ENCODE measurements at regions not wholly inside any gene's neighbourhood (a gene's known extent, or its start where the extent isn't known, plus 50 kb on each side); places are given as distances from the start of the nearest gene placed in this dataset.
A peak's percentile ranks its signal among the peaks of the same experiment; 100 is the strongest.

GRCh38 chr14:86521031-86521730 is 991.2 kb downstream of the FLRT2 start:
- Histone ChIP-seq H3K9ac (no peak overlapping the region), H3K36me3 (no peaks in the 10 kb centered on the region)
- TF ChIP-seq Cebpa-rat (IDR thresholded peaks at IDR 0.05) = no peak

DNA sequence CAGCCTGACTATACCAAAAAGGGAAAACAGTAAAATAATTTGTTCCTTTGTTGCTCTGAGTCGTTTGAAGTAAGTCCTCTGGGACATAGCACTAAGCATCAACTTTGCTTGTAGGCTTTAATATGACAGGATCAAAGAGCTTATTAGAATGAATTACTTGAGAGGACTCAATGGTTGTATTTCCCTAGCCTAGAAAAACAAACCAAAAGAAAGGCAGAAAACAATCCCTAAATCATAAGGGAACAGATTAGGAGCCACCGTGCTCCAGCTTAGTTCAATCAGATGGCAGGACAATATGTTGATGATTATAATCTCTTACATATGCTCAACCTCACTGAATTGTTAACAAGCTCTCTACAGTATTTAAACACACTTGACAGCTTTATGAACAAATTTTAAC is 988.4 kb downstream of the FLRT2 start:
- H3K4me1 ChIP-seq = peaks cover 0 to 10% (median 5%) of the 10 kb centered on the region in 10 experiments; a peak in 8 of 20 replicates
- H3K36me3 ChIP-seq = no peaks in the 10 kb centered on the region
- H3K9me3 ChIP-seq (replicated peaks in 1 of 11) = no peaks in the 10 kb centered on the region
- no peaks in the 10 kb centered on the region for H4K20me1 ChIP-seq
- 0 out of 22 replicates have a peak overlapping the region, but pooled peaks of 1 of the 11 experiments have one; percentile 3 for H3K4me2 ChIP-seq
- H3K27ac ChIP-seq = no peak overlapping the region
- no peak overlapping the region for H3K4me3 ChIP-seq
- no peaks in the 10 kb centered on the region for H3K27me3 ChIP-seq
- no peak overlapping the region for H3K9ac ChIP-seq
- no peak for TF ChIP-seq Cebpa-rat (IDR thresholded peaks at IDR 0.05)

More at GRCh38 chr14:86521031-86521730, 991.2 kb downstream of the FLRT2 start:
- no peak overlapping the region for H3K27ac ChIP-seq
- H3K4me1 ChIP-seq = peaks cover 0 to 6% (median 0%) of the 10 kb centered on the region in 10 experiments; a peak in 3 of 20 replicates
- H3K4me3 ChIP-seq = no peak overlapping the region
- H3K27me3 ChIP-seq = no peaks in the 10 kb centered on the region
- H4K20me1 ChIP-seq = no peaks in the 10 kb centered on the region
- no peaks in the 10 kb centered on the region for H3K9me3 ChIP-seq (replicated peaks in 1 of 11)
- no peak overlapping the region for H3K4me2 ChIP-seq

GRCh38 chr14:86515195-86515594 is 985.3 kb downstream of the FLRT2 start:
- no peak for TF ChIP-seq Cebpa-rat (IDR thresholded peaks at IDR 0.05)
- Histone ChIP-seq H3K4me2 (no peak overlapping the region), H4K20me1 (no peaks in the 10 kb centered on the region), H3K36me3 (no peaks in the 10 kb centered on the region), H3K4me1 (peaks cover 0 to 16% (median 8%) of the 10 kb centered on the region in 10 experiments; a peak in 10 of 20 replicates), H3K27me3 (no peaks in the 10 kb centered on the region), H3K27ac (no peak overlapping the region), H3K4me3 (no peak overlapping the region), H3K9ac (no peak overlapping the region), H3K9me3 (replicated peaks in 1 of 11) (no peaks in the 10 kb centered on the region)

- TF ChIP-seq Cebpa-rat (IDR thresholded peaks at IDR 0.05) = no peak
- Histone ChIP-seq H3K36me3 (no peaks in the 10 kb centered on the region), H3K9ac (no peak overlapping the region), H3K4me3 (no peak overlapping the region), H3K4me1 (peaks cover 0 to 16% (median 8%) of the 10 kb centered on the region in 10 experiments; a peak in 10 of 20 replicates), H3K9me3 (replicated peaks in 1 of 11) (no peaks in the 10 kb centered on the region), H4K20me1 (no peaks in the 10 kb centered on the region), H3K27ac (no peak overlapping the region), H3K27me3 (no peaks in the 10 kb centered on the region), H3K4me2 (peak overlapping the region in 7 of 11 experiments; percentile 1 to 56 (median 23); a peak in 8 of 22 replicates)
These were observed 983.6 kb downstream of the FLRT2 start for GRCh38 chr14:86513564-86513963.

DNA sequence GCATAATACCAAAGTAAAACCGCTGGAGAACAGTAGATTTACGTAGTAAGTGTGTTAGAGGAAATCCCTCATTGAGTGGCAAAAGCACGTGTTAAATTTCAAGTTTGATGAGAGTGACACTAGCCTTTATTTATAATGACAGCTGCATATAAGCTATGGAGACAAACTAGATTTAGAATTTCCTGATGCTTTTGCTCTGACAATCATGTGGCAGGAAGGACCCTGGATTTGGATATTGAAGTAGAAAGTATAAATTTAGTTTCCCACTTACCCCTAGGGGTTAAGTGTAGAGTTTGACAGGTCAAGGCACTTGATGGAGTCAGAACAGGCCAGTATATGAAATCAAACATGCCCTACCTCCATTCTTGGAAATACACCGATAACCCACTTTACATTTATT is 983.1 kb downstream of the FLRT2 start:
- Histone ChIP-seq H3K9me3 (replicated peaks in 1 of 11) (no peaks in the 10 kb centered on the region), H3K9ac (no peak overlapping the region), H3K4me3 (no peak overlapping the region), H4K20me1 (no peaks in the 10 kb centered on the region), H3K36me3 (no peaks in the 10 kb centered on the region), H3K27ac (no peak overlapping the region), H3K4me1 (peaks cover 0 to 15% (median 8%) of the 10 kb centered on the region in 10 experiments; a peak in 10 of 20 replicates), H3K27me3 (no peaks in the 10 kb centered on the region), H3K4me2 (peak overlapping the region in 6 of 11 experiments; percentile 8 to 56 (median 27); a peak in 7 of 22 replicates)
- no peak for TF ChIP-seq Cebpa-rat (IDR thresholded peaks at IDR 0.05)

DNA sequence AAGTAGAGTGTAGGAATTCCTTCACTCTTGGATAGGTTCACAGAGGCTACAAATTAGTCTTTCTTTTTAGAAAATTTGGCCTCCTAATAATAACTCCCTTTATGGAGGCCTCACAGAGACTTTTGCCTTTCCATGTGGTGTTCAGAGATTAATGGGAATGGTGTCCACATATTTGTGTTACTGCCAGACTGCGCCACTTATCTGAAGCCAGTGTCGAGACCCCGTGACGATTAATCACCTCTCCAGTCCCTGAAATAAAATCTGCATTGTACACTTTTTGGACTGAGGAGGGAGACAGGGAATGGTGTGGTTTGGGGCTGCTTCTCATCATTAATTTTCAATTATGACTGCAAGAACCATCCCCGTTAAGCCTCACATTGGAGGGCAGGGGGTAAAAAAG is 980.5 kb downstream of the FLRT2 start:
- H3K9ac ChIP-seq = no peak overlapping the region
- H3K9me3 ChIP-seq (replicated peaks in 1 of 11) = no peaks in the 10 kb centered on the region
- peaks cover 0 to 15% (median 7%) of the 10 kb centered on the region in 10 experiments; a peak in 10 of 20 replicates for H3K4me1 ChIP-seq
- no peak overlapping the region for H3K27ac ChIP-seq
- no peaks in the 10 kb centered on the region for H3K36me3 ChIP-seq
- H3K27me3 ChIP-seq = no peaks in the 10 kb centered on the region
- H3K4me2 ChIP-seq = no peak overlapping the region
- no peak overlapping the region for H3K4me3 ChIP-seq
- H4K20me1 ChIP-seq = no peaks in the 10 kb centered on the region
- no peak for TF ChIP-seq Cebpa-rat (IDR thresholded peaks at IDR 0.05)

DNA sequence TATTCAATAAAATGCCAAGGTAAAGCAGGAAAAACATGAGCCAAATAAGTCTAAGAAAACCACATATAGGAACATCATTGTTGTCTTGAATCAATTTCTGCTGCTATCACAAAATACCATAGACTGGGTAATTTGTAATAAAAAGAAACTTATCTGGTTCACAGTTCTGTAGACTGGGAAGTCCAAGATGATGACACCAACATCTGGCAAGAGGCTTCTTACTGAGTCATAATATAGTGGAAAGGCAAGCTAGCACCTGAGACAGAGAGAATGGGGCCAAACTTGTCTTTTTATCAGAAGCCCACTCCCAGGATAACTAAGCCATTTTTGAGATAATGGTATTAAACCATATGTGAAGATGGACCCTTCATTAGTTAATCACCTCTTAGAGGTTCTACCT is 975.9 kb downstream of the FLRT2 start:
- H4K20me1 ChIP-seq = no peaks in the 10 kb centered on the region
- no peak overlapping the region for H3K4me3 ChIP-seq
- H3K36me3 ChIP-seq = no peaks in the 10 kb centered on the region
- no peaks in the 10 kb centered on the region for H3K27me3 ChIP-seq
- H3K9me3 ChIP-seq (replicated peaks in 1 of 11) = no peaks in the 10 kb centered on the region
- peaks cover 6 to 12% (median 9%) of the 10 kb centered on the region in 10 experiments for H3K4me1 ChIP-seq
- H3K4me2 ChIP-seq = no peak overlapping the region
- no peak overlapping the region for H3K9ac ChIP-seq
- TF ChIP-seq Cebpa-rat (IDR thresholded peaks at IDR 0.05) = no peak
- no peak overlapping the region for H3K27ac ChIP-seq

DNA sequence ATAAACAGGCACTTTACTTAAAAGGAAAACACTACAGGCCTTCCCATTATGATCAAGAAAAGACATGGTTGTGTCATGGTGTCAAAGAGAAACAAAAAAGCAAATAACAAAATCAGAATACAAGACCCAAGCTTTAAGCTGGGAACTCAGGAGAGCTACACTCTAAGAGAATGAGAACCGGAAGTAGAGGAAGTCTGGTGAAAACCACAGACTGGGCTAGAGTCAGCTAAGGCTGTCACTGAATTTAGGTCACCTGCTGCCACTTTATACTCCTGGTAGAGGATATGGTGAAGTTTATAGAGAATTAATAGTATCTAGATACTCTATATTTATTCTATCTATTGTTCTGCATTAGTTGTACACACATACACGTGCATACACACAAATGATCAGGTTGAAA is 971.7 kb downstream of the FLRT2 start:
- Histone ChIP-seq H3K4me2 (peak overlapping the region; percentile 23 to 52 (median 45); a peak in 19 of 22 replicates), H3K4me3 (no peak overlapping the region), H3K27me3 (no peaks in the 10 kb centered on the region), H3K4me1 (peaks cover 6 to 12% (median 9%) of the 10 kb centered on the region in 10 experiments), H4K20me1 (no peaks in the 10 kb centered on the region), H3K36me3 (no peaks in the 10 kb centered on the region), H3K27ac (no peak overlapping the region), H3K9me3 (replicated peaks in 1 of 11) (peaks cover 0 to 3% (median 0%) of the 10 kb centered on the region in 11 experiments; a peak in 7 of 22 replicates), H3K9ac (no peak overlapping the region)
- no peak for TF ChIP-seq Cebpa-rat (IDR thresholded peaks at IDR 0.05)

DNA sequence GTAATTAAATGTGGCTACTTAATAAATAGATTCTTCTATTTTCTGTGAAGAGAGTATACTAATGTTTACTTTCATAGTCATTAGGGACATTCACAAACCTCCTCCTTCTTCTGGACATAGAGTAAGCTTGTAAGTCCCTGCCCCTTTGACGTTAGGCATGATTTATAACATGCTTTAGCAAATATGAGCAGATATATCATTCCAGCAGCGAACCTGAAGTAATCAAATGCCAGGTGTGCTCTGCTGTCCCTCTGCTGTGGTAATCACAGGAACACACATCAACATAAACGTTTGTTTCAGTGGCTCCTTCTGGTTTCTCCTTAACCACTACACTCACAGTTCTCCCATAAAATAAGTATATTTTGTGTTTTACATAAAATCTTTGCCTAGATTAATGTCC is 961.8 kb downstream of the FLRT2 start:
- no peak overlapping the region for H3K27ac ChIP-seq
- H3K4me2 ChIP-seq = no peak overlapping the region
- no peak overlapping the region for H3K4me3 ChIP-seq
- H3K4me1 ChIP-seq = no peaks in the 10 kb centered on the region
- H4K20me1 ChIP-seq = no peaks in the 10 kb centered on the region
- no peak for TF ChIP-seq Cebpa-rat (IDR thresholded peaks at IDR 0.05)
- H3K9me3 ChIP-seq (replicated peaks in 1 of 11) = peaks cover 0 to 8% (median 0%) of the 10 kb centered on the region in 11 experiments; a peak in 7 of 22 replicates
- H3K36me3 ChIP-seq = no peaks in the 10 kb centered on the region
- H3K9ac ChIP-seq = no peak overlapping the region
- no peaks in the 10 kb centered on the region for H3K27me3 ChIP-seq

GRCh38 chr14:86481104-86481503 is 951.2 kb downstream of the FLRT2 start:
- no peaks in the 10 kb centered on the region for H3K27me3 ChIP-seq
- no peaks in the 10 kb centered on the region for H3K9me3 ChIP-seq (replicated peaks in 1 of 11)
- no peak for TF ChIP-seq Cebpa-rat (IDR thresholded peaks at IDR 0.05)
- H3K9ac ChIP-seq = no peak overlapping the region
- no peak overlapping the region for H3K4me2 ChIP-seq
- H4K20me1 ChIP-seq = no peaks in the 10 kb centered on the region
- no peak overlapping the region for H3K4me3 ChIP-seq
- H3K36me3 ChIP-seq = no peaks in the 10 kb centered on the region
- H3K27ac ChIP-seq = no peak overlapping the region
- no peaks in the 10 kb centered on the region for H3K4me1 ChIP-seq
